HG03469 (cell line): ENCODE measurements at regions not wholly inside any gene's neighbourhood (a gene's known extent, or its start where the extent isn't known, plus 50 kb on each side); places are given as distances from the start of the nearest gene placed in this dataset.
"Not testable (repeated sequence)": the region's sequence is repeated elsewhere in the genome, so short reads cannot be mapped to it uniquely, and the experiment has no call there.

Source experiments
- ATAC-seq: cut with Tn5 transposase; IDR thresholded peaks from one replicate; pipeline ENCODE4 v1.9.1; 2021; ENCODE audit warnings: mild to moderate bottlenecking, moderate library complexity, moderate number of reproducible peaks; ENCODE audit not compliant: unreplicated experiment

DNA sequence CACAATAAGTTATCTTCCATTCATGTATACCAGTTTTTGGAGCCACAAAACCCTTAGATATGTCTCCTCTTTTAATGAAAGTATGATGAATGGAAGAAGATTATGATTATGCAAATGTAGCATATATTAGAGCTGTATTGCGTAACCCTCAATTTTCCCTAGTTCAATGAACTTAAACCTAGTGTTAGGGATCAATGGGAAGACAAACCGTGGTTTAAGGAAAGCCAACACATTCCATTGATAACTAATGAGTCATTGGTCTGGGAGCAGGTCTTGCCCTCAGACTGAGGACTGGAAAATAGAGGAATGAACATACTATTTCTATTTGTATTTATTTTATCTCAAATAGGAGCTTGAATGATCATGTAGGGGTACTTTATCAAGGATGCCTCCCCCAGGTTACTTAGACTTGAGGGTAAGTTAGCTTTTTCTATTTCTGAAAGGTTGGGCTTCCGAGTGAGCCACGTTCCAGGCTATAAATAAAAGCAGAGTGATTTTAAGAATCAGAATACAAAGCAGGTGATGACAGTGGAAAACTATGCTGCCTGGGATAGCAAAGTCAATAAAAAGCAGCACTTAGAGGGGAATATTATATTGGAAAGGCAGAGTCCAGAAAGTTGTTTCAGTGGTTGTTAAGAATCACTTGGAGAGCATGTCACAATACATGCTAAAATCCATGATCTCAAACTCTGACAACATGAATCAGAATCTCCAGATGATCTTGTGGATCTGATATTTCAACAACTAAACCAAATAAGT lies 356.0 kb downstream of the ADAM29 start:
- no peak for ATAC-seq

GRCh38 chr4:175277816-175278215 lies 359.7 kb downstream of the ADAM29 start:
- ATAC-seq = no peak

DNA sequence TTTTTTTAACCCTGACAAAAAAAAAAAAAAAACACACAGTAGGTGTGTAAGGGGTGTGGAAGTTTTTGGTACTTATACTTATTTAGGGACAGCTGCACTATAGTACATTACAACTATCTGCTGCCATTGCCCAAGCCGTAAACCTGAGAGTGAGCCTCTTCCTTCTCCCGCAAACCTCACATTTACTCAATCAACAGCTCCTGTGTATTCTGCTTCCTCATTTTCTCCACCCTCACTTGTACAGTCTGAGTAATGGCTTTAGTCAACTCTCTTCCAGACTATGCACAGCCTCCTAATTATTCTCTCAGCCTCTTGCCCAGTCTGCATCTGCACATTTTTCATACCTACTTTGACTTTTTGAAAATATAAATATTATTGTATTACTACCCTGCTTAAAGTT lies 362.0 kb downstream of the ADAM29 start:
- no peak for ATAC-seq

DNA sequence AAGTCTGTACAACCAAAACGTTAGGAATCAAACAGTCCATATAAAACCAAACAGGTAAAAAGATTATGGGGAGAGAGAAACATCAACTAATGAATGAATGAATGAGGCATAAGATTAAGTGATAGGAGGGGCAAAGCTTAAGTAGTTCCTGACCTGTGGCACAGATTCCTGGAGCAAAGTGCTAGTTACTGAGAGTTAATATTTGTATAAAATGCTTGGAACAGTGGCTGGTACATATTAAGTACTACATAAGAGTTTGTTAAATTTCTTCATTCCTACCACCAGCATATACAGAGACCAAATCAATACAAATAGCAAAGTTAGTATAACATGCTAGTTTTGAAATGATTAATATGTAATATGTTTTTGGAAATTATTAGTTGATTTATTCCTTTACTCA lies 363.7 kb downstream of the ADAM29 start:
- no peak for ATAC-seq

- no peak for ATAC-seq
Observed at GRCh38 chr4:175282407-175282806, 364.2 kb downstream of the ADAM29 start.

- no peak for ATAC-seq
Observed at GRCh38 chr4:175290401-175290800, 372.2 kb downstream of the ADAM29 start.

- ATAC-seq = no peak
Observed at GRCh38 chr4:175297965-175298565, 379.9 kb downstream of the ADAM29 start.

- no peak for ATAC-seq
Observed at GRCh38 chr4:175306436-175306835, 388.3 kb downstream of the ADAM29 start.

GRCh38 chr4:175307326-175307725 lies 389.2 kb downstream of the ADAM29 start:
- ATAC-seq = no peak

GRCh38 chr4:175308236-175308635 lies 390.1 kb downstream of the ADAM29 start:
- no peak for ATAC-seq

DNA sequence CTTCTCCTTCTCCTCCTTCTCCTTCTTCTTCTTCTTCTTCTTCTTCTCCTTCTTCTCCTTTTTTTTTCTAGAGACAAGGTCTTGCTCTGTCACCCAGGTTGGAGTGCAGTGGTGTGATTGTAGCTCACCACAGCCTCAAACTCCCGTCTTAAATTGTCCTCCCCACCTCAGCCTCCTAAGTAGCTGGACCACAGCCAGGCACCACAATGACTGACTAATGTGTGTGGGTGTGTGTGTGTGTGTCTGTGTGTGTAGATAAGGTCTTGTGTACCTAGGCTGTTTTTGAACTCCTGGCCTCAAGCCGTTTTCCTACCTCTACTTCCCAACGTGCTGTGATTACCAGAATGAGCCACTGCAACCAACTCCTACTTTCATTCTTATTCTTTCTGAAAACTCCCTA lies 390.9 kb downstream of the ADAM29 start:
- no peak for ATAC-seq

GRCh38 chr4:175325230-175325629 lies 407.1 kb downstream of the ADAM29 start:
- ATAC-seq = no peak

- no peak for ATAC-seq
Observed at GRCh38 chr4:175326796-175327195, 408.6 kb downstream of the ADAM29 start.

GRCh38 chr4:175330236-175330635 lies 412.1 kb downstream of the ADAM29 start:
- no peak for ATAC-seq

DNA sequence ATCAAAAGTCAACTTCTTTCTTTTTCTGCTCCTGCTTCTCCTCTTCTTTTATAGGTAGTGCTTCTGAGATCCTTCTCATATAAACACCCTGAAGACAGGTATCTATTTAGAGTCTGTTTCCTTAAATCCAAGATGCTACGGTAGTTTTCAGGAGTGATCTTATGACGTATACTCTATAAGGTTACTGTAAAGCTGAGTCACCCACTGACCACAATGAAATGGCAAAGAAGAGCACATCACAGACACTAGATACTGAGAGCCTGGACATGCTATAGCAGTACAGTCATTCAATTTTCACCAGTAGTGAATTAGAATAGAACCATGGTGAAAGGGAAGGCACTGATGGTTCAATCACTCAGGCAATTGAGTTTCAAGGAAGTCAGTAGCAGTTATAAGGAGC lies 412.5 kb downstream of the ADAM29 start:
- ATAC-seq = no peak

DNA sequence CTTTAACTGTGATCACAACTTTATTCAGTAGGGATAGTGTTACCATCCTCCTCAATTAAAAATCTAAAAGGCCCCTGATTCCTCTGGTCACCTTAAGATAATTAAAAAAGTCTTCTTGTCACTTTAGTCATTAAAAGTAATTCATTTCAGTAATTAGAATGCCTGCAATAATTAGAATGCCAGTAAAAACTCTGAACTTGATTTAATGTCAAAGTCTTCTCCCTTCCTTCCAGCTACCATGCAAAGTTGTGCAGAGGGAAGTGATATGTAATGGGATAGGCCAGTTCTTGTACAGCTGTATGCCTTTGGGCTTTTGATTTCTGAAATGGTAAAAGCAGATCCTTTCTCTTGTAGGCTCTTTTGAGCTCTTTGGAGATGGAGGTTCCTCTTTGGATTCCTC lies 417.2 kb downstream of the ADAM29 start:
- no peak for ATAC-seq

DNA sequence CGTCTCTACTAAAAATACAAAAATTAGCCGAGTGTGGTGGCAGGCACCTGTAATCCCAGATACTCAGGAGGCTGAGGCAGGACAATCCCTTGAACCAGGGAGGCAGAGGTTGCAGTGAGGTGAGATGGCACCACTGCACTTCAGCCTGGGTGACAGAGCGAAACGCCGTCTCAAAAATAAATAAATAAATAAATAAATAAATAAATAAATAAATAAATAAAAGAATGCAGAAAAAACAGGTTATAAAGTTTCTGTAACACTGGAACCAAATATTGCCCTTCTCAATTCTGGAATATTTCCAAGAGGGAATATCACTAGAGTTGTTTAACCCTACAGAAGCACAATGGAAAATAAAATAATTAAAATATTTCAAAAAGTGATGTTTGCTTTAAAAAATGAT lies 418.4 kb downstream of the ADAM29 start:
- not testable (repeated sequence) for ATAC-seq

DNA sequence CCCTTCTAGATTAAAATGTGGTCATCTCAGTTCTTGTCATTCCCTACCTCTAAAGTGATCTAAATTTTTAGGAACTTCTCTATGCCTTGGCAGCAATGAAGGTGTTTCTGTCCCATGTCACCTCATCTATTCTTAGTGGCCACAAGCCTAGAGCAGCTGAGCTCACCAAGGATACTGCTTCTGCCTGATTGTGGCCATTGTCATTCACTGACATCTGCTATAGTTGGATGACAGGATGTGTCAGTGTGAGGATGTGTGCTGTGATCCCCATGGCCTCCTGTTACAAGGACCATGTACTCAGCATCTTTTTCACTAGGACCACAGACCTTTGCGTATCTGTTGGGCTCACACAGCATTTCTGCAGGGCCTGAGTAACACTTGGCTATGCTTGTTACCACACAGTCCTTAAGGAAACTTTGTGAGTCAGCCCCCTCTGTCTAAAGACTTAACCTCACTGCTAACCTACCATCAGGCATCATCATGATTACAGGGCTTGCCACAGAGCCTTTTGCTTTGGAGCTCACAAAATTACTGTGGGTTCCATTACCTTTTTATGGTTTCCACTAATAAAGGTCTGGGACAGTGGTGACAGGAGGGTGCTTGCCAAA lies 421.0 kb downstream of the ADAM29 start:
- no peak for ATAC-seq

DNA sequence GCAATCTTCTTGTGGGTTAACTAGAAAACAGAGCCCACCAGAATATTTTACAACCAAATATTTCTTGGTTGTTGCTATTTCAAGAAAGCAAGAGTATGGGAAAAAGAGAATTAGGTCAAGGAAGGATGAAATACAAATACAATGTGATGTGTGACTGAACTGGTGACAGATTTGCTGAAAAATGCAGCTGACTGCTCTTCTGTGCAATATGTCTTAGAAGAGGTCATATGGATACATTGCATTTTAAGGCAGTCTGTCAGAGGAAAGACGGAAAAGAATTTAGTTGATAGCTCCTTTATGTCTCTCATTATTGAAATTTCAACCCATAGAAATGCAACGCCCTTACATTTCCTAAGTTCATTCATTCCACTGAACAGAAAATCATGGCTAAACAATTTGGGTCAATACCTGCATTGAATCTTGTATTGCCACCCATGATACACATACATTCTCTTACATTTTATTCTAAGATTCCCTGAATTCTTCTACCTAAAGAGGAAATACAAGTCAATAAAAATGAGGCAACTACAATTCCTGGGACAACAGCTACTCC lies 423.1 kb downstream of the ADAM29 start:
- ATAC-seq = no peak

- no peak for ATAC-seq
Observed at GRCh38 chr4:175346376-175346775, 428.2 kb downstream of the ADAM29 start.

DNA sequence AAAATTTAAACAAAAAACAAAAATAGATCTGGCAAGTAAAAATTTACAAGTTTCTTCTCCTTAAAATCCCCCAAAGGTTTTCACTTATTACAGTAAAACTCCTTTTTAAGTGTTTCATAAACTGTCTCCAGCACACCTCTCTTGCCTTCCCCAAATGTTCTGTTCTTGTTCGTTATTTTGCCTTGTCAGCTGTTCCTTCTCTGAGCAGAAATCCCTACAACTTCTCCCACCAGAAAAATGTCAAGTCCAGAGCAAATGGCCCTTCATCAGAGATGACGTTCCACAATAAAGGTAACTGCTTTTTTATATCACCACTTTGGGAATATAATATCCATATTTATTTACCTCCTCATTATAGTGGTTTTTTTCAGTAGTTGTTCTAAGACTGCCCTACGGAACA lies 432.1 kb downstream of the ADAM29 start:
- no peak for ATAC-seq

DNA sequence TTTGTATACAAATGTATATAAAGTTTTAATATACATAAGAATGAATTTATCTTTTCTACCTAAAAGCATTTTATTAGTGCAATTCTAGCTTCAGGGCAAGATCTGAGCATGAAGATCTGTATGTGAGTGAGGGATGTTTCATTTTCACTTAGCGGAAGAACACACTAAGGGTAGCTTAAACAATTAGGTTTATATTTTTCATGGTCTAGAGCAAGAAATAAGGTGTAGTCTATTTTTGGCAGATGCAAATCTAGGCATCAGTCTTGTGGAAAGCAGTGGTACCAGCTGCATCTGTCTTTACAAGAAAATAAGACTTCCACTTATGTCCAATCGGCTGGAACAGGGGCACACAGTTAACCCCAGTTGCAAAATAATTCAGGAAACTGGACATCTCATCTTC lies 433.3 kb downstream of the ADAM29 start:
- no peak for ATAC-seq
